HPDE6-E6E7 (cell line): ENCODE measurements at regions not wholly inside any gene's neighbourhood (a gene's known extent, or its start where the extent isn't known, plus 50 kb on each side); places are given as distances from the start of the nearest gene placed in this dataset.

Experiments
- DNase-seq: peaks from one replicate; pipeline ENCODE4 v3.0.0; 2011; ENCODE audit warnings: missing footprints; ENCODE audit errors: extremely low spot score

GRCh38 chr2:18503376-18504228 is 56.9 kb downstream of the RDH14 start:
- no peak for DNase-seq

- DNase-seq: no peak
Observed at GRCh38 chr2:18502142-18502541, 58.3 kb downstream of the RDH14 start.

GRCh38 chr2:18501729-18502128 is 58.7 kb downstream of the RDH14 start:
- DNase-seq: no peak

- DNase-seq: no peak
Observed at GRCh38 chr2:18501156-18501555, 59.3 kb downstream of the RDH14 start.

- DNase-seq: no peak
Observed at GRCh38 chr2:18500333-18500732, 60.1 kb downstream of the RDH14 start.

GRCh38 chr2:18498531-18498930 is 61.9 kb downstream of the RDH14 start:
- DNase-seq: no peak

- no peak for DNase-seq
Observed at GRCh38 chr2:18496516-18496915, 63.9 kb downstream of the RDH14 start.

- DNase-seq: no peak
Observed at GRCh38 chr2:18495058-18495457, 65.4 kb downstream of the RDH14 start.

- DNase-seq: no peak
Observed at GRCh38 chr2:18492721-18493120, 67.7 kb downstream of the RDH14 start.

GRCh38 chr2:18491577-18491976 is 68.9 kb downstream of the RDH14 start:
- DNase-seq: no peak

- DNase-seq: no peak
Observed at GRCh38 chr2:18490901-18491300, 69.6 kb downstream of the RDH14 start.

- DNase-seq: no peak
Observed at GRCh38 chr2:18487106-18487913, 73.1 kb downstream of the RDH14 start.

GRCh38 chr2:18484625-18485024 is 75.8 kb downstream of the RDH14 start:
- no peak for DNase-seq

- DNase-seq: no peak
Observed at GRCh38 chr2:18483896-18484295, 76.6 kb downstream of the RDH14 start.

GRCh38 chr2:18482666-18483065 is 77.8 kb downstream of the RDH14 start:
- DNase-seq: no peak

GRCh38 chr2:18479947-18480369 is 80.5 kb downstream of the RDH14 start:
- no peak for DNase-seq

- no peak for DNase-seq
Observed at GRCh38 chr2:18477293-18477692, 83.2 kb downstream of the RDH14 start.

- no peak for DNase-seq
Observed at GRCh38 chr2:18476484-18476883, 84.0 kb downstream of the RDH14 start.

GRCh38 chr2:18475884-18476283 is 84.6 kb downstream of the RDH14 start:
- DNase-seq: no peak

GRCh38 chr2:18474700-18475099 is 85.8 kb downstream of the RDH14 start:
- no peak for DNase-seq

- no peak for DNase-seq
Observed at GRCh38 chr2:18473241-18474181, 86.9 kb downstream of the RDH14 start.
